Thyroid gland (tissue), 4 donors: ENCODE measurements at regions not wholly inside any gene's neighbourhood (a gene's known extent, or its start where the extent isn't known, plus 50 kb on each side); places are given as distances from the start of the nearest gene placed in this dataset.

Experiments used
- DNase-seq, 2 donors: peaks; one replicate each; pipeline ENCODE4 v3.0.0-alpha.2; 2019
- H3K27ac ChIP-seq, 3 donors: fragments of 200-600 bp; sonication (generic); 1 replicate in 2 of 3; 2 replicates in 1 of 3; pipeline ENCODE4 v1.5.1; 2016 to 2019; ENCODE audit warnings: mild to moderate bottlenecking in 1 of 3, moderate library complexity in 1 of 3
- H3K27me3 ChIP-seq: fragments of 200-600 bp; sonication (generic); one replicate; pipeline ENCODE4 v1.5.1; 2019
- H3K36me3 ChIP-seq, 2 donors: fragments of 200-600 bp; sonication (generic); one replicate each; pipeline ENCODE4 v1.5.1; 2016 to 2019
- H3K4me1 ChIP-seq, 2 donors: fragments of 200-600 bp; sonication (generic); one replicate each; pipeline ENCODE4 v1.5.1; 2017 to 2019
- H3K4me3 ChIP-seq, 3 donors: fragments of 200-600 bp; sonication (generic); replicated peaks in 1 of 3; 1 replicate in 2 of 3; 2 replicates in 1 of 3; pipeline ENCODE4 v1.5.1; 2016; ENCODE audit warnings: mild to moderate bottlenecking in 1 of 3
- H3K9me3 ChIP-seq: fragments of 200-600 bp; sonication (generic); one replicate; pipeline ENCODE4 v1.5.1; 2017
- CTCF ChIP-seq, 6 experiments: fragments of 200-600 bp in 3 of 6; fragments of 450-650 bp in 3 of 6; sonication (generic) in 3 of 6; IDR thresholded peaks; one replicate each; pipeline ENCODE4 v1.5.1; 2016 to 2019; ENCODE audit warnings: antibody characterized with exemption in 6 of 6, mild to moderate bottlenecking in 2 of 6, inconsistent platforms in 1 of 6, moderate library complexity in 1 of 6
- POLR2A ChIP-seq, 2 donors: fragments of 450-650 bp; IDR thresholded peaks; one replicate each; pipeline ENCODE4 v1.6.1; 2017; ENCODE audit warnings: antibody characterized with exemption in 2 of 2, mild to moderate bottlenecking in 2 of 2, moderate library complexity in 1 of 2
- WGBS, 2 donors: methylation state at CpG; one replicate each; pipeline ENCODE4 v1.1.5; 2017; 5-methylcytosine and 5-hydroxymethylcytosine counted together
- intact Hi-C: fragments of 100-400 bp; cut with DNase I; formaldehyde crosslinking; loops from one replicate; pipeline ENCODE4 v1.15.1; 2023

DNA sequence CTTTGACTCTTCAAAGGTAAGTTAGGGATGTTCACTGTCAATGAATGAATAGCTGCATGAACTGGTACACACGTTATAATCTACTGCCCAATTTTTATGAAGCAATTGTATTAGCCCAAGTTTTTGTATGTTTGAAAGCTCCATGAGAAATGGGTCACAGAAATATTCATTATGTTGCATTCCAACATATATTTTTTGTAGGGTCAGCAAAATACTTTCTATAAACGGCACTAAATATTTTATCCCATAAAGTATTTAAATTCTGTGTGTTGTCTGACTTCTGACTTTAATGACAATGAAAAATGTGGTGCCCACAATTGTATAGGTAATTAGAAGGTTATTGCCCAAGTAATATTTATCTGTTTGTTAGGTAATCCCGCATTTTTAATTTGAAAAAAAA, 466.0 kb downstream of the FAT4 start:
- TF ChIP-seq POLR2A (IDR thresholded peaks at IDR 0.05) (no peak), CTCF (IDR thresholded peaks at IDR 0.05) (no peak)
- DNase-seq, result no peak
- no peak overlapping the region for H3K27ac ChIP-seq
- intact Hi-C loops, result no loop called here
- no peaks in the 10 kb centered on the region for H3K4me1 ChIP-seq
- no peak overlapping the region for H3K4me3 ChIP-seq
- H3K27me3 ChIP-seq, result no peaks in the 10 kb centered on the region
- H3K36me3 ChIP-seq, result no peaks in the 10 kb centered on the region
- H3K9me3 ChIP-seq, result no peaks in the 10 kb centered on the region
- 87 to 88% methylated on average over 3 of the region's 3 CpGs for WGBS, 2 donors

- Histone ChIP-seq H3K27ac (no peak overlapping the region), H3K9me3 (no peaks in the 10 kb centered on the region), H3K4me1 (no peaks in the 10 kb centered on the region), H3K27me3 (no peaks in the 10 kb centered on the region), H3K4me3 (no peak overlapping the region), H3K36me3 (no peaks in the 10 kb centered on the region)
- no peak for DNase-seq
- intact Hi-C loops, result no loop called here
- TF ChIP-seq POLR2A (IDR thresholded peaks at IDR 0.05) (no peak), CTCF (IDR thresholded peaks at IDR 0.05) (no peak)
- WGBS, 2 donors, result 67 to 70% methylated on average over 4 of the region's 4 CpGs
Measured at GRCh38 chr4:125781651-125782050, 466.9 kb downstream of the FAT4 start.

GRCh38 chr4:125784741-125785140, 470.0 kb downstream of the FAT4 start:
- no peak overlapping the region for H3K4me3 ChIP-seq
- no peaks in the 10 kb centered on the region for H3K27me3 ChIP-seq
- TF ChIP-seq CTCF (IDR thresholded peaks at IDR 0.05), result no peak
- TF ChIP-seq POLR2A (IDR thresholded peaks at IDR 0.05), result no peak
- DNase-seq, result no peak
- intact Hi-C loops, result no loop called here
- H3K27ac ChIP-seq, result no peak overlapping the region
- no peaks in the 10 kb centered on the region for H3K4me1 ChIP-seq
- no peaks in the 10 kb centered on the region for H3K36me3 ChIP-seq
- H3K9me3 ChIP-seq, result no peaks in the 10 kb centered on the region

DNA sequence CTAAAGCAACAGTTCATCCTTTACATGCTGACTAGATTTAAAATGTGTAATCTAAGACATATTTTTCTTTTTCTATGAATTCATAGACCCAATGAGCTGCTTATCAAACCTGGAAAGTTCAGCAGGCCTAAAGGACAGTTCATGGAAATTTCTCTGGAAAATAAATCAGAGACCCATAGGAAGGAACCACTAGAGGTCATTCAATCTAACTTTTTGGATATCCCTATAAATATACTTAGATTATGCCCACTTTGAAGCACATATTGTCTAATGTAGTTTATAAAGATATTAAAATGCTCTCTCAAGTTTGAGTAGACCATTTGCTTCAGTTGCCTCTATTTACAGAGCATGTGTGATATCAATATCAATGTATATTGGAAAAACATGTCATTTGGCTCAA, 473.0 kb downstream of the FAT4 start:
- H3K27me3 ChIP-seq, result no peaks in the 10 kb centered on the region
- DNase-seq, result no peak
- no peaks in the 10 kb centered on the region for H3K4me1 ChIP-seq
- H3K4me3 ChIP-seq, result no peak overlapping the region
- no peak overlapping the region for H3K27ac ChIP-seq
- no peaks in the 10 kb centered on the region for H3K9me3 ChIP-seq
- H3K36me3 ChIP-seq, result no peaks in the 10 kb centered on the region
- intact Hi-C loops, result no loop called here
- TF ChIP-seq POLR2A (IDR thresholded peaks at IDR 0.05), result no peak

DNA sequence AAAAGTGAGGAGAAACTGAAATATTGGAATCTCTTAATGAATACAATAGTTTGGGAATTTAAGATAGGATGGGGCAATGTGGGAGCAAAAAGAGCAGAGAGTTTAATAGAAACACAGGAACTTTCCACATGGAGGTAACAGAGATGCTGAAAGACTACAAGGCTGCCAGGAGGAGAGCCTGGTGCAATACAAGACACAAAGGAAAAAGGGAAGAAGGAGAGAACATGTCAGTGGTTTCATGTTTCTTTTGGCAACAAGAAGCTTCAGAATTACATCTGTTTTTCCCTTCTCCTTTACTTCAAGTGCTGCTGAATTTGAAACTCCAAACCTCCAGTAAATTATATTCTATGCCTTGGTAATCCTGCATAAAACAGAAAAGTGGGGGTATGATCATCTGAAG, 474.3 kb downstream of the FAT4 start:
- no peak for DNase-seq
- H3K36me3 ChIP-seq, result no peaks in the 10 kb centered on the region
- intact Hi-C loops, result no loop called here
- H3K27ac ChIP-seq, result no peak overlapping the region
- TF ChIP-seq POLR2A (IDR thresholded peaks at IDR 0.05) (no peak), CTCF (IDR thresholded peaks at IDR 0.05) (no peak)
- H3K9me3 ChIP-seq, result no peaks in the 10 kb centered on the region
- no peaks in the 10 kb centered on the region for H3K27me3 ChIP-seq
- no peak overlapping the region for H3K4me3 ChIP-seq
- no peaks in the 10 kb centered on the region for H3K4me1 ChIP-seq

GRCh38 chr4:125791896-125792295, 477.1 kb downstream of the FAT4 start:
- Histone ChIP-seq H3K36me3 (no peaks in the 10 kb centered on the region), H3K9me3 (no peaks in the 10 kb centered on the region), H3K27me3 (no peaks in the 10 kb centered on the region), H3K4me1 (no peaks in the 10 kb centered on the region), H3K27ac (no peak overlapping the region), H3K4me3 (no peak overlapping the region)
- intact Hi-C loops, result no loop called here
- 91 to 94% methylated on average over 2 of the region's 2 CpGs for WGBS, 2 donors
- no peak for TF ChIP-seq POLR2A (IDR thresholded peaks at IDR 0.05)
- TF ChIP-seq CTCF (IDR thresholded peaks at IDR 0.05), result no peak
- no peak for DNase-seq
